Endothelial cell of umbilical vein (primary cell): ENCODE measurements at regions not wholly inside any gene's neighbourhood (a gene's known extent, or its start where the extent isn't known, plus 50 kb on each side); places are given as distances from the start of the nearest gene placed in this dataset.

Experiments used
- CTCF ChIP-seq, 2 donors: IDR thresholded peaks; 1 replicate in 1 of 2; 2 replicates in 1 of 2; pipeline ENCODE4 v1.5.1; 2011; ENCODE audit warnings: low read length in 2 of 2, mild to moderate bottlenecking in 2 of 2, moderate library complexity in 2 of 2, control low read depth in 1 of 2, inconsistent platforms in 1 of 2, low read depth in 1 of 2; ENCODE audit not compliant: insufficient read depth in 1 of 2; ENCODE audit errors: extremely low read depth in 1 of 2
- EZH2 ChIP-seq: IDR thresholded peaks from 2 replicates; pipeline ENCODE4 v1.6.1; 2012; ENCODE audit warnings: borderline replicate concordance, low read depth, mild to moderate bottlenecking, moderate library complexity, low read length, inconsistent platforms; ENCODE audit not compliant: severe bottlenecking
- POLR2A ChIP-seq: IDR thresholded peaks from 2 replicates; pipeline ENCODE4 v1.6.1; 2012; ENCODE audit warnings: low read depth, mild to moderate bottlenecking, control low read depth, low read length
- POLR2AphosphoS5 ChIP-seq: IDR thresholded peaks from 2 replicates; pipeline ENCODE4 v1.6.1; 2012; ENCODE audit warnings: low read depth, mild to moderate bottlenecking, control low read depth, low read length, moderate library complexity; ENCODE audit not compliant: insufficient read depth

DNA sequence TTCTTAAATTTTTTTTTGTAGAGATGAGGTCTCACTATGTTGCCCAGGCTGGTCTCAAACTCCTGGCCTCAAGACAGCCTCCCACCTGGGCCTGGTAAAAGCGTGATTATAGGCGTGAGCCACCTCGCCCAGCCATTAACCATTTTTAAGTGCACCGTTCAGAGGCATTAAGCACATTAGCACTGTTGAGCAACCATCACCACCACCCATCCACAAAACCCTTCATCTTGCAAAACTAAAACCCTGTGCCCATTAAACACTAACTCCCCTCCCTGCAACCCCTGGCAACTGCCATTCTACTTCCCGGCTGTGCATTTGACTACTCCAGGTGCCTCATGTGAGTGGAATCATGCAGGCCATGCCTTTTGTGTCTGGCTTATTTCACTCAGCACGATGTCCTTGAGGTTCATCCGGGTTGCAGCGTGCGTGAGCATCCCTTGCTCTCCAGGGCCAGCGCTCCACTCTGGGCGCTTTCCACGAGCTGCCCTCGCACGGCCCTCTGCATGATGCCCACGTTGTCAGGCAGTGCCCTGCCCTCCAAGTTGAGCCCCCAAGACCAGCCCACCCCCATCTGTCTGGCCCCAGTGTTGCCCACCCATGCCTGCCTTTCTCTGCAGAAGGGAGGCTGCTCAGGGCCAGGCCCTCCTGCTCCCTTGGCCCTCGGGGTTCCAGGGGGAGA lies 63.0 kb upstream of the GLI2 start:
- no peak for TF ChIP-seq CTCF (IDR thresholded peaks at IDR 0.05; ENCODE audit: extremely low read depth in 1 of 2, insufficient read depth in 1 of 2, low read depth in 1 of 2, low read length in 2 of 2)
- TF ChIP-seq POLR2A = no peak
- no peak for TF ChIP-seq POLR2AphosphoS5
- TF ChIP-seq EZH2 = no peak
